ENCODE measurements at regions not wholly inside any gene's neighbourhood (a gene's known extent, or its start where the extent isn't known, plus 50 kb on each side); places are given as distances from the start of the nearest gene placed in this dataset.

GRCh38 chr6:140001005-140001404 lies 626.6 kb upstream of the CITED2 start:
- TF ChIP-seq, protein P1, sequence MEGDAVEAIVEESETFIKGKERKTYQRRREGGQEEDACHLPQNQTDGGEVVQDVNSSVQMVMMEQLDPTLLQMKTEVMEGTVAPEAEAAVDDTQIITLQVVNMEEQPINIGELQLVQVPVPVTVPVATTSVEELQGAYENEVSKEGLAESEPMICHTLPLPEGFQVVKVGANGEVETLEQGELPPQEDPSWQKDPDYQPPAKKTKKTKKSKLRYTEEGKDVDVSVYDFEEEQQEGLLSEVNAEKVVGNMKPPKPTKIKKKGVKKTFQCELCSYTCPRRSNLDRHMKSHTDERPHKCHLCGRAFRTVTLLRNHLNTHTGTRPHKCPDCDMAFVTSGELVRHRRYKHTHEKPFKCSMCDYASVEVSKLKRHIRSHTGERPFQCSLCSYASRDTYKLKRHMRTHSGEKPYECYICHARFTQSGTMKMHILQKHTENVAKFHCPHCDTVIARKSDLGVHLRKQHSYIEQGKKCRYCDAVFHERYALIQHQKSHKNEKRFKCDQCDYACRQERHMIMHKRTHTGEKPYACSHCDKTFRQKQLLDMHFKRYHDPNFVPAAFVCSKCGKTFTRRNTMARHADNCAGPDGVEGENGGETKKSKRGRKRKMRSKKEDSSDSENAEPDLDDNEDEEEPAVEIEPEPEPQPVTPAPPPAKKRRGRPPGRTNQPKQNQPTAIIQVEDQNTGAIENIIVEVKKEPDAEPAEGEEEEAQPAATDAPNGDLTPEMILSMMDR (IDR thresholded peaks at IDR 0.05; ENCODE audit: insufficient read depth, low read depth, low read length), result no peak
- TF ChIP-seq EZH2 (IDR thresholded peaks at IDR 0.05; ENCODE audit: insufficient read depth, low read length), result no peak
